Spleen (tissue), 11 donors: ENCODE measurements at regions not wholly inside any gene's neighbourhood (a gene's known extent, or its start where the extent isn't known, plus 50 kb on each side); places are given as distances from the start of the nearest gene placed in this dataset.

ENCODE experiments used
- DNase-seq: peaks from one replicate; pipeline ENCODE4 v3.0.0-alpha.2; 2020
- H3K27ac ChIP-seq, 8 donors: fragments of 200-600 bp; sonication (generic) in 7 of 8; 1 replicate in 4 of 8; 2 replicates in 4 of 8; pipeline versions ENCODE4 v1.5.0 to v1.8.0; 2016 to 2021; ENCODE audit warnings: inconsistent platforms in 4 of 8, mild to moderate bottlenecking in 4 of 8, moderate library complexity in 1 of 8
- H3K27me3 ChIP-seq, 7 donors: fragments of 200-600 bp; sonication (generic) in 6 of 7; replicated peaks in 1 of 7; 1 replicate in 4 of 7; 2 replicates in 3 of 7; pipeline versions ENCODE4 v1.5.0 to v1.8.0; 2016 to 2021; ENCODE audit warnings: inconsistent platforms in 3 of 7, mild to moderate bottlenecking in 1 of 7
- H3K36me3 ChIP-seq, 6 donors: fragments of 200-600 bp; sonication (generic) in 5 of 6; 1 replicate in 4 of 6; 2 replicates in 2 of 6; pipeline versions ENCODE4 v1.5.0 to v1.8.0; 2016 to 2021; ENCODE audit warnings: inconsistent platforms in 2 of 6
- H3K4me1 ChIP-seq, 6 donors: fragments of 200-600 bp; sonication (generic) in 5 of 6; 1 replicate in 3 of 6; 2 replicates in 3 of 6; pipeline versions ENCODE4 v1.5.0 to v1.8.0; 2016 to 2021; ENCODE audit warnings: inconsistent platforms in 3 of 6
- H3K4me3 ChIP-seq, 8 donors: fragments of 200-600 bp; sonication (generic) in 7 of 8; 1 replicate in 4 of 8; 2 replicates in 4 of 8; pipeline versions ENCODE4 v1.5.0 to v1.8.0; 2016 to 2021; ENCODE audit warnings: inconsistent platforms in 4 of 8, mild to moderate bottlenecking in 4 of 8, moderate library complexity in 2 of 8
- H3K9me3 ChIP-seq, 8 donors: fragments of 200-600 bp; sonication (generic) in 7 of 8; 1 replicate in 4 of 8; 2 replicates in 4 of 8; pipeline versions ENCODE4 v1.5.0 to v1.8.0; 2016 to 2021; ENCODE audit warnings: inconsistent platforms in 4 of 8
- POLR2A ChIP-seq, 3 donors: fragments of 450-650 bp; IDR thresholded peaks; one replicate each; pipeline ENCODE4 v1.5.1; 2017; ENCODE audit warnings: antibody characterized with exemption in 3 of 3, mild to moderate bottlenecking in 1 of 3
- POLR2AphosphoS5 ChIP-seq, 3 donors: sonication (generic); formaldehyde crosslinking; IDR thresholded peaks; one replicate each; pipeline ENCODE4 v1.5.1; 2017; ENCODE audit warnings: antibody characterized with exemption in 3 of 3
- WGBS, 5 donors: extraction: QIAGEN DNeasy Blood & Tissue Kit in 3 of 5; methylation state at CpG; one replicate each; pipeline versions ENCODE4 v1.1.5 to v1.1.7; 2013 to 2018; 5-methylcytosine and 5-hydroxymethylcytosine counted together
- intact Hi-C: fragments of 100-400 bp; cut with DNase I; formaldehyde crosslinking; loops from one replicate; pipeline ENCODE4 v1.15.0; 2023; ENCODE audit warnings: low total_unique reads
- TF ChIP-seq, protein P1 (sequence below), 11 experiments: fragments of 200-600 bp in 7 of 11; fragments of 450-650 bp in 4 of 11; sonication (generic) in 4 of 11; IDR thresholded peaks in 8 of 11; conservative IDR thresholded peaks in 3 of 11; 1 replicate in 7 of 11; 2 replicates in 4 of 11; pipeline versions ENCODE4 v1.4.0 to v1.8.0; 2016 to 2021; ENCODE audit warnings: antibody characterized with exemption in 11 of 11, inconsistent platforms in 4 of 11, mild to moderate bottlenecking in 1 of 11
- donor health status: healthy with polysubstance abuse.
- donor health status: DM: no; HTN: no; CAD: no; lungs with moderate emphysema.
- donor health status: DM: no; HTN: no; CAD: no.
- donor health status: Bipolar disorder and iron deficiency.
- donor health status: healthy.
- donor health status: DM: no; HTN: no; CAD: no.
- donor health status: DM: yes; HTN: yes; CAD: no.

DNA sequence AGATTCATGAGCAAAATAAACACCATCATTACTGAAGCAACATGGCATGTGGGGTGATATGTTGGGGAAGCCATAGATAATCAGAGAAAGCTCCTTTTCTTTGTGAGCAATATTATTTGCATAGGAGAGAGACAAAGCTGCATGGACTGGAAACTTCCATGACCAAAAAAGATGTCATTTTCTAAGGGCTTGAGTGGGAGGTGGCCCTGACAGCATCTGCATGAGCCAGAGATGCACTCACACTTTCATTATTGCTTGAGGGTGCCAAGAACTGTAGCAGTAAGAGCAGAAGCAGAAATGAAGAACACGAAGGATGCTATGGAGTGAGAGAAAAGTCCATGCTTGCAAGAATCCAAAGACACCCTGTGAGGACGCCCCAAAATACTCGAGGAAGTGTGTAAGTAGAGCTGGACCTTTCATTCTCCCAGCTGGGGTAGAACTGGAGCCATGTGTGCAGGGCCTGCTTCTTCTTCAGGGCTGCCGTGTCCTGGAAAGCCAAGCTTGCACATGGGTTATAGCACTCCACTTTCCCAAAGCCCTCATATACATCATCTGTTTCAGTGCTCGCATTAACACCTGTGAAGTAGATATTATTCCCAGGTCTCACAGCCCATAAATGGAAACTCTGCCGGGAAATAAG is 851.2 kb downstream of the DHX35 start:
- WGBS, 5 donors = 83 to 92% (median 85%) methylated on average over 6 of the region's 6 CpGs
- intact Hi-C loops = no loop called here
- H3K4me1 ChIP-seq = no peaks in the 10 kb centered on the region

DNA sequence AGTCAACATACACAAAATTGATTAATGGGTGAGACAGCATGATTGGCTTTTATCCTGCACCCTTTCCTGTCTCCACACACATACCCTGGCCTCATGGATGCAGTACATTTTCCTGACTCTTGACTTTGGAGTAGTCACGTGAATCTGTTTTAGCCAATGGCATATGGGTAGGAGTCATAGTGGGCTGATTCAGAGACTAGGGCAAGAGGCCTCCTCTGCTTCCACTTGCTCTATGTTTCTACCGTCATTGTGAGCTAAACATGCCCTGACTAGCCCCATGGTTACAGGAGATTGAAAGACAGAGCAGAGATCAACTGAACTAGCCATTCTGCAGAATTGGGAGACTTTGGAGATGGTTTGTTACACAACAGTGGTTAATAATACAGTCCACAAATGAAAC is 850.0 kb downstream of the DHX35 start:
- WGBS, 5 donors = 75 to 96% (median 87%) methylated on average over 2 of the region's 2 CpGs
- no peak overlapping the region for H3K4me3 ChIP-seq
- no peak overlapping the region for H3K27ac ChIP-seq
- H3K9me3 ChIP-seq = no peaks in the 10 kb centered on the region
- H3K27me3 ChIP-seq = no peaks in the 10 kb centered on the region
- intact Hi-C loops = no loop called here
- no peaks in the 10 kb centered on the region for H3K36me3 ChIP-seq
- DNase-seq = no peak
- no peaks in the 10 kb centered on the region for H3K4me1 ChIP-seq
- no peak for TF ChIP-seq POLR2AphosphoS5 (IDR thresholded peaks at IDR 0.05)
- TF ChIP-seq, protein P1, sequence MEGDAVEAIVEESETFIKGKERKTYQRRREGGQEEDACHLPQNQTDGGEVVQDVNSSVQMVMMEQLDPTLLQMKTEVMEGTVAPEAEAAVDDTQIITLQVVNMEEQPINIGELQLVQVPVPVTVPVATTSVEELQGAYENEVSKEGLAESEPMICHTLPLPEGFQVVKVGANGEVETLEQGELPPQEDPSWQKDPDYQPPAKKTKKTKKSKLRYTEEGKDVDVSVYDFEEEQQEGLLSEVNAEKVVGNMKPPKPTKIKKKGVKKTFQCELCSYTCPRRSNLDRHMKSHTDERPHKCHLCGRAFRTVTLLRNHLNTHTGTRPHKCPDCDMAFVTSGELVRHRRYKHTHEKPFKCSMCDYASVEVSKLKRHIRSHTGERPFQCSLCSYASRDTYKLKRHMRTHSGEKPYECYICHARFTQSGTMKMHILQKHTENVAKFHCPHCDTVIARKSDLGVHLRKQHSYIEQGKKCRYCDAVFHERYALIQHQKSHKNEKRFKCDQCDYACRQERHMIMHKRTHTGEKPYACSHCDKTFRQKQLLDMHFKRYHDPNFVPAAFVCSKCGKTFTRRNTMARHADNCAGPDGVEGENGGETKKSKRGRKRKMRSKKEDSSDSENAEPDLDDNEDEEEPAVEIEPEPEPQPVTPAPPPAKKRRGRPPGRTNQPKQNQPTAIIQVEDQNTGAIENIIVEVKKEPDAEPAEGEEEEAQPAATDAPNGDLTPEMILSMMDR (IDR thresholded peaks at IDR 0.05 in 8 of 11, conservative IDR thresholded peaks at IDR 0.05 in 3 of 11) = no peak
- no peak for TF ChIP-seq POLR2A (IDR thresholded peaks at IDR 0.05)

More for the DNA sequence above, 851.2 kb downstream of the DHX35 start:
- no peaks in the 10 kb centered on the region for H3K9me3 ChIP-seq
- no peak overlapping the region for H3K4me3 ChIP-seq
- DNase-seq = no peak
- no peaks in the 10 kb centered on the region for H3K27me3 ChIP-seq
- H3K36me3 ChIP-seq = no peaks in the 10 kb centered on the region
- no peak overlapping the region for H3K27ac ChIP-seq
- TF ChIP-seq POLR2A (IDR thresholded peaks at IDR 0.05) = no peak
- TF ChIP-seq, protein P1 (IDR thresholded peaks at IDR 0.05 in 8 of 11, conservative IDR thresholded peaks at IDR 0.05 in 3 of 11) = no peak
- TF ChIP-seq POLR2AphosphoS5 (IDR thresholded peaks at IDR 0.05) = no peak

DNA sequence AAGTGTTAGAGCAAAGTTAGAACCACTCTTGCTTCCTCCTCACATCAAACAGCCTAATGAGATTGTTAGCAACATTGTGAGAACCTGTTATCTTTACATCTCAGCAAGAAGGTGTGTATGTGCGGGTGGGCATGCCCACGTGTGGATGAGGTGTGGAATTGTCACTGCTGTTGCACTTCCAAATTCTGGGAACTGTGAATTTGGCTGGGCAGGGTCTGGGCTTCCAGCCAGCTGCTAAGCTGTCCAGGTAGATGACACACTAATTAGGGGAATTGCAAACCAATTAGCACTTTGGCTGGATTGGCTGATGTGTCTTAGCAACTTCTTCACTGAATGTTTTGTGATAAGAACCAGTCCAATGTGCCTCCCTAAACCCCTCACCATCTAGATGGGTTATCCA is 848.2 kb downstream of the DHX35 start:
- no peaks in the 10 kb centered on the region for H3K4me1 ChIP-seq
- no peak overlapping the region for H3K27ac ChIP-seq
- H3K9me3 ChIP-seq = no peaks in the 10 kb centered on the region
- 47 to 75% (median 59%) methylated on average over 2 of the region's 2 CpGs for WGBS, 5 donors
- DNase-seq = no peak
- TF ChIP-seq POLR2AphosphoS5 (IDR thresholded peaks at IDR 0.05) = no peak
- TF ChIP-seq, protein P1 (IDR thresholded peaks at IDR 0.05 in 8 of 11, conservative IDR thresholded peaks at IDR 0.05 in 3 of 11) = no peak
- TF ChIP-seq POLR2A (IDR thresholded peaks at IDR 0.05) = no peak
- no peaks in the 10 kb centered on the region for H3K36me3 ChIP-seq
- intact Hi-C loops = no loop called here
- no peaks in the 10 kb centered on the region for H3K27me3 ChIP-seq
- H3K4me3 ChIP-seq = no peak overlapping the region

DNA sequence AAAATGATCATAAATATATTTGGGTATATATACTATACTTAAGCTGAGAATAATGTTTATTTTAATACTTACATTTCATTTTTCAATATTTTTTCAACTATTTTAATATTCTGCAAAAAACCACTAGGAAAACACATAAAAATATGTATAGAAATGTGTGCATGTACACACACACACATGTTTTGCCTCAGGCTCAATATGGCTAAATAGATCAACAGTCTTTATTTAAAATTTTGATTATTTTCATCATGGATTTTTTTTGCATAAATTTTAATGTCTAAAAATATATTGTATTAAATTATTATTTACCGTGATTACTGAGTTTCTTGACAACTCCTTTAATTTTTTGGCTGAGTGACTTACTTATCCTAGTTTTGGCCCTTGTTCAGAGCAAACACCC is 846.5 kb downstream of the DHX35 start:
- Histone ChIP-seq H3K27ac (no peak overlapping the region), H3K4me1 (no peaks in the 10 kb centered on the region), H3K36me3 (no peaks in the 10 kb centered on the region), H3K27me3 (no peaks in the 10 kb centered on the region), H3K4me3 (no peak overlapping the region), H3K9me3 (no peaks in the 10 kb centered on the region)
- TF ChIP-seq POLR2A (IDR thresholded peaks at IDR 0.05) (no peak), POLR2AphosphoS5 (IDR thresholded peaks at IDR 0.05) (no peak)
- TF ChIP-seq, protein P1 (IDR thresholded peaks at IDR 0.05 in 8 of 11, conservative IDR thresholded peaks at IDR 0.05 in 3 of 11) = no peak
- WGBS, 5 donors = 74 to 90% (median 84%) methylated on average over 1 of the region's 1 CpG
- DNase-seq = no peak
- intact Hi-C loops = no loop called here
